Ovary (tissue), 3 donors: ENCODE measurements at regions not wholly inside any gene's neighbourhood (a gene's known extent, or its start where the extent isn't known, plus 50 kb on each side); places are given as distances from the start of the nearest gene placed in this dataset.

Experiments
- EP300 ChIP-seq: sonication (generic); formaldehyde crosslinking; IDR thresholded peaks from one replicate; pipeline ENCODE4 v1.6.1; 2017; ENCODE audit warnings: antibody characterized with exemption
- POLR2A ChIP-seq: fragments of 450-650 bp; IDR thresholded peaks from one replicate; pipeline ENCODE4 v1.6.1; 2017; ENCODE audit warnings: antibody characterized with exemption, mild to moderate bottlenecking, moderate library complexity
- TF ChIP-seq, protein P1 (sequence below), 3 donors: fragments of 450-650 bp in 2 of 3; fragments of 200-600 bp in 1 of 3; IDR thresholded peaks; one replicate each; pipeline versions ENCODE4 v1.5.1 to v1.8.0; 2016 to 2022; ENCODE audit warnings: antibody characterized with exemption in 3 of 3, mild to moderate bottlenecking in 1 of 3
- donor health status: DM: no; HTN: no; CAD: no.

DNA sequence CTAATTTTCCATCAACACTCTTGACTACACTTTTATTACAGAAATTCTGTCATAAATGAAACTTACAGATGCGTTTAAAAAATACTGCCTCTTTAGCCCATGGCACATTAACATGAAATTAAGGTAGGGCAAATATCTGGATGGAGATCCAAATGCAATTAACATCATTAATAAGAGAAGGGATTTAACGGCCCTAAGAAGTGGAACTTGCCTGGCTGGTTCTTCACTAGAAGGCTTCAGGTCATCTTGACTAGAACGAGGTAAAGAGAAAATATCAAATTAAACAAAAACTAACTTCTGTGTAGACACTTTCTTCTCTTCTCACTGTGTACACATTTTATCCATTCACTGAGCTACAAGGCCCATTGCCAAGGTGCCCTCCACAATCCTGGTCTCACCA, 1093.4 kb downstream of the EFNB2 start:
- TF ChIP-seq, protein P1, sequence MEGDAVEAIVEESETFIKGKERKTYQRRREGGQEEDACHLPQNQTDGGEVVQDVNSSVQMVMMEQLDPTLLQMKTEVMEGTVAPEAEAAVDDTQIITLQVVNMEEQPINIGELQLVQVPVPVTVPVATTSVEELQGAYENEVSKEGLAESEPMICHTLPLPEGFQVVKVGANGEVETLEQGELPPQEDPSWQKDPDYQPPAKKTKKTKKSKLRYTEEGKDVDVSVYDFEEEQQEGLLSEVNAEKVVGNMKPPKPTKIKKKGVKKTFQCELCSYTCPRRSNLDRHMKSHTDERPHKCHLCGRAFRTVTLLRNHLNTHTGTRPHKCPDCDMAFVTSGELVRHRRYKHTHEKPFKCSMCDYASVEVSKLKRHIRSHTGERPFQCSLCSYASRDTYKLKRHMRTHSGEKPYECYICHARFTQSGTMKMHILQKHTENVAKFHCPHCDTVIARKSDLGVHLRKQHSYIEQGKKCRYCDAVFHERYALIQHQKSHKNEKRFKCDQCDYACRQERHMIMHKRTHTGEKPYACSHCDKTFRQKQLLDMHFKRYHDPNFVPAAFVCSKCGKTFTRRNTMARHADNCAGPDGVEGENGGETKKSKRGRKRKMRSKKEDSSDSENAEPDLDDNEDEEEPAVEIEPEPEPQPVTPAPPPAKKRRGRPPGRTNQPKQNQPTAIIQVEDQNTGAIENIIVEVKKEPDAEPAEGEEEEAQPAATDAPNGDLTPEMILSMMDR (IDR thresholded peaks at IDR 0.05) = no peak
- TF ChIP-seq POLR2A = no peak
- TF ChIP-seq EP300 = no peak
